ENCODE measurements at regions not wholly inside any gene's neighbourhood (a gene's known extent, or its start where the extent isn't known, plus 50 kb on each side); places are given as distances from the start of the nearest gene placed in this dataset.
A peak's percentile ranks its signal among the peaks of the same experiment; 100 is the strongest.

- Histone ChIP-seq H3K4me1 (ENCODE audit: insufficient read depth, low read length, poor library complexity, severe bottlenecking) (peaks cover 39% of the 10 kb centered on the region), H3K9me3 (ENCODE audit: low read depth, low read length, poor library complexity, severe bottlenecking) (no peaks in the 10 kb centered on the region), H3K36me3 (ENCODE audit: insufficient read depth, low read length, poor library complexity, severe bottlenecking) (no peaks in the 10 kb centered on the region), H3K27me3 (replicated peaks; ENCODE audit: insufficient read depth, low read depth, low read length, poor library complexity) (no peaks in the 10 kb centered on the region), H3K27ac (ENCODE audit: low read depth, low read length, poor library complexity, severe bottlenecking) (no peak overlapping the region), H3K4me3 (ENCODE audit: low read depth, low read length, poor library complexity, severe bottlenecking) (no peak overlapping the region)
- CTCF ChIA-PET: interaction anchor here (1.2 kb wide), 1 partner anchor 14 kb away, joined by 6 read pairs; no protein-coding TSS in a partner anchor
- POLR2A ChIA-PET (ENCODE audit: low non-redundant PET): no interaction called here
- no TSS peak for BruUV-seq (replicated peaks)
- intact Hi-C loops (cut with micrococcal nuclease; ENCODE audit: unreplicated experiment): no loop called here
- no peak for DNase-seq (ENCODE audit: low spot score)
- no peak for TF ChIP-seq EZH2 (IDR thresholded peaks at IDR 0.05; ENCODE audit: borderline replicate concordance, low read depth, low read length, poor library complexity, severe bottlenecking)
- TF ChIP-seq CTCF (conservative IDR thresholded peaks at IDR 0.05; ENCODE audit: low read depth, low read length): no peak
Observed at GRCh38 chr6:16950825-16951495, 150.9 kb upstream of the STMND1 start.

GRCh38 chr6:16950302-16950701 lies 151.5 kb upstream of the STMND1 start:
- no peak for DNase-seq (ENCODE audit: low spot score)
- Histone ChIP-seq H3K9me3 (ENCODE audit: low read depth, low read length, poor library complexity, severe bottlenecking) (no peaks in the 10 kb centered on the region), H3K27ac (ENCODE audit: low read depth, low read length, poor library complexity, severe bottlenecking) (no peak overlapping the region), H3K4me1 (ENCODE audit: insufficient read depth, low read length, poor library complexity, severe bottlenecking) (peaks cover 45% of the 10 kb centered on the region), H3K4me3 (ENCODE audit: low read depth, low read length, poor library complexity, severe bottlenecking) (no peak overlapping the region), H3K27me3 (replicated peaks; ENCODE audit: insufficient read depth, low read depth, low read length, poor library complexity) (no peaks in the 10 kb centered on the region), H3K36me3 (ENCODE audit: insufficient read depth, low read length, poor library complexity, severe bottlenecking) (no peaks in the 10 kb centered on the region)
- no peak for TF ChIP-seq CTCF (conservative IDR thresholded peaks at IDR 0.05; ENCODE audit: low read depth, low read length)
- no peak for TF ChIP-seq EZH2 (IDR thresholded peaks at IDR 0.05; ENCODE audit: borderline replicate concordance, low read depth, low read length, poor library complexity, severe bottlenecking)
- CTCF ChIA-PET: interaction anchor here (1.2 kb wide), 1 partner anchor 15 kb away, joined by 6 read pairs; no protein-coding TSS in a partner anchor
- POLR2A ChIA-PET (ENCODE audit: low non-redundant PET): no interaction called here
- intact Hi-C loops (cut with micrococcal nuclease; ENCODE audit: unreplicated experiment): no loop called here
- BruUV-seq (replicated peaks): no TSS peak

- CTCF ChIA-PET: interaction anchor here (1.2 kb wide), 1 partner anchor 15 kb away, joined by 6 read pairs; no protein-coding TSS in a partner anchor
- H3K4me1 ChIP-seq (ENCODE audit: insufficient read depth, low read length, poor library complexity, severe bottlenecking): peaks cover 47% of the 10 kb centered on the region
- peak; percentile 34 for DNase-seq (ENCODE audit: low spot score)
- H3K27me3 ChIP-seq (replicated peaks; ENCODE audit: insufficient read depth, low read depth, low read length, poor library complexity): no peaks in the 10 kb centered on the region
- peak overlapping the region; percentile 97 for H3K27ac ChIP-seq (ENCODE audit: low read depth, low read length, poor library complexity, severe bottlenecking)
- no peak overlapping the region for H3K4me3 ChIP-seq (ENCODE audit: low read depth, low read length, poor library complexity, severe bottlenecking)
- no TSS peak for BruUV-seq (replicated peaks)
- H3K36me3 ChIP-seq (ENCODE audit: insufficient read depth, low read length, poor library complexity, severe bottlenecking): no peaks in the 10 kb centered on the region
- POLR2A ChIA-PET (ENCODE audit: low non-redundant PET): no interaction called here
- TF ChIP-seq EZH2 (IDR thresholded peaks at IDR 0.05; ENCODE audit: borderline replicate concordance, low read depth, low read length, poor library complexity, severe bottlenecking): no peak
- no peak for TF ChIP-seq CTCF (conservative IDR thresholded peaks at IDR 0.05; ENCODE audit: low read depth, low read length)
- intact Hi-C loops (cut with micrococcal nuclease; ENCODE audit: unreplicated experiment): no loop called here
- no peaks in the 10 kb centered on the region for H3K9me3 ChIP-seq (ENCODE audit: low read depth, low read length, poor library complexity, severe bottlenecking)
Observed at GRCh38 chr6:16949716-16950115, 152.1 kb upstream of the STMND1 start.
